ENCODE measurements at regions not wholly inside any gene's neighbourhood (a gene's known extent, or its start where the extent isn't known, plus 50 kb on each side); places are given as distances from the start of the nearest gene placed in this dataset.
A peak's percentile ranks its signal among the peaks of the same experiment; 100 is the strongest.

- CTCF ChIA-PET: interaction anchor here (0.9 to 1.7 kb wide), 2 partner anchors 46 to 68 kb away, joined by 4 to 9 read pairs; no protein-coding TSS in a partner anchor
- Histone ChIP-seq H3K36me3 (ENCODE audit: control insufficient read depth, insufficient read depth, low read length) (no peaks in the 10 kb centered on the region), H2AK9ac (replicated peaks; ENCODE audit: low read depth, low read length, poor library complexity) (no peak overlapping the region), H3K9ac (ENCODE audit: low read depth, low read length) (no peak overlapping the region), H3K9me3 (ENCODE audit: control insufficient read depth, insufficient read depth, low read length) (no peaks in the 10 kb centered on the region), H3K18ac (ENCODE audit: low read depth, low read length) (peak overlapping the region; percentile 83), H3K14ac (replicated peaks; ENCODE audit: low read depth, low read length) (peak overlapping the region; percentile 64), H2BK15ac (ENCODE audit: low read depth, low read length) (peak overlapping the region; percentile 83; the same call in 1 of the 3 replicates), H3K9me1 (ENCODE audit: insufficient read depth, low read length) (peaks cover 28% of the 10 kb centered on the region), H3K4me2 (ENCODE audit: low read depth, low read length) (peak overlapping the region; percentile 31; the same call in 1 of the 2 replicates), H3K23ac (ENCODE audit: low read depth, low read length) (peak overlapping the region; percentile 53), H3K27ac (ENCODE audit: insufficient read depth, low read length) (peak overlapping the region; percentile 52; the same call in 1 of the 2 replicates), H4K20me1 (ENCODE audit: insufficient read depth, low read length) (no peaks in the 10 kb centered on the region), H4K5ac (ENCODE audit: low read depth, low read length) (peak overlapping the region; percentile 87), H3K4ac (ENCODE audit: low read depth, low read length) (peak overlapping the region; percentile 77), H2BK5ac (ENCODE audit: low read depth, low read length, poor library complexity, severe bottlenecking) (peak overlapping the region; percentile 86), H2AFZ (replicated peaks; ENCODE audit: low read length, poor library complexity) (peak overlapping the region; percentile 79), H4K91ac (ENCODE audit: insufficient read depth, low read depth, low read length) (peak overlapping the region; percentile 83), H3K56ac (ENCODE audit: extremely low read depth, insufficient read depth, low read length) (peak overlapping the region; percentile 41; the same call in 1 of the 2 replicates), H3K4me3 (ENCODE audit: insufficient read depth, low read depth, low read length) (no peak overlapping the region), H2AK5ac (ENCODE audit: low read depth, low read length) (peak overlapping the region; percentile 65), H3K4me1 (ENCODE audit: control insufficient read depth, insufficient read depth, low read length) (peaks cover 41% of the 10 kb centered on the region), H2BK120ac (ENCODE audit: low read depth, low read length) (peak overlapping the region; percentile 86), H3K27me3 (ENCODE audit: control insufficient read depth, insufficient read depth, low read length) (no peaks in the 10 kb centered on the region), H3K79me1 (ENCODE audit: low read depth in 1 of 2, low read length in 2 of 2) (no peaks in the 10 kb centered on the region), H2BK20ac (ENCODE audit: low read depth, low read length) (peak overlapping the region; percentile 89), H4K8ac (ENCODE audit: low read depth in 2 of 2, low read length in 2 of 2) (peak overlapping the region; percentile 11 to 82; a peak in 2 of 4 replicates)
- POLR2A ChIA-PET (ENCODE audit: unreplicated experiment): interaction anchor here (1.0 kb wide), 1 partner anchor 196 kb away, joined by 4 read pairs; the partner anchor contains the start of gene NEDD9
- WGBS, 2 experiments (ENCODE audit: extremely low coverage in 2 of 2, insufficient read length in 1 of 2): no CpG with 5 or more reads among the region's 2 CpGs
- in situ Hi-C loops (cut with MboI; ENCODE audit: low sequenced_read_pairs) (no loop called here), intact Hi-C loops (cut with micrococcal nuclease) (loop anchor here (2.0 to 5.0 kb wide), 2 partner anchors 111 to 196 kb away; partner anchors contain the start of gene NEDD9), dilution Hi-C loops (cut with HindIII; ENCODE audit: low sequenced_read_pairs, unreplicated experiment) (no loop called here)
- ATAC-seq (ENCODE audit: low read depth): 0 out of 2 replicates have a peak, but pooled peaks have one; percentile 3
- no peak for DNase-seq
- no TSS peak for BruUV-seq (replicated peaks)
- no peak for TF ChIP-seq USF2 (IDR thresholded peaks at IDR 0.05; ENCODE audit: low read depth, low read length)
Measured at GRCh38 chr6:11428371-11428770, 109.2 kb upstream of the TMEM170B start.
